ENCODE measurements at regions not wholly inside any gene's neighbourhood (a gene's known extent, or its start where the extent isn't known, plus 50 kb on each side); places are given as distances from the start of the nearest gene placed in this dataset.

DNA sequence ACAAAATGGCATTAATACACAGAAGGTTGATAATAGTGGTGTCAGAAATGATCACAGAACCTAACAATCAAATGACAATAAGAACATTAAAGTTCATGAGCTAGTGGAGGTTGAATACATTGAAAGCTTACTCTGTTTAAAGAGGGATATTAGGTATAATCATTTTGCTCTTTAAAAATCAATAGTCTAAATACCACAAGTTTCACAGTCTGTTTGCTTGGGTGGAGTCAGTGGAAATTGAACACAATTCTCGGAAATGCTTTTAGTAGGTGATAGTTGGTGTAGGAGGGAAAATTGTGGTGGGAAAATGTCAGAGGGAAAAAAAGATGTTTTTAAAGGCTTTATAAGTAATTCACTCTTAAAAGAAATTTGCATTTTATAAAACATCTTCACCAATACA is 197.1 kb downstream of the GLUD2 start:
- DNase-seq (ENCODE audit: low read depth): no peak
- TF ChIP-seq, protein P1, sequence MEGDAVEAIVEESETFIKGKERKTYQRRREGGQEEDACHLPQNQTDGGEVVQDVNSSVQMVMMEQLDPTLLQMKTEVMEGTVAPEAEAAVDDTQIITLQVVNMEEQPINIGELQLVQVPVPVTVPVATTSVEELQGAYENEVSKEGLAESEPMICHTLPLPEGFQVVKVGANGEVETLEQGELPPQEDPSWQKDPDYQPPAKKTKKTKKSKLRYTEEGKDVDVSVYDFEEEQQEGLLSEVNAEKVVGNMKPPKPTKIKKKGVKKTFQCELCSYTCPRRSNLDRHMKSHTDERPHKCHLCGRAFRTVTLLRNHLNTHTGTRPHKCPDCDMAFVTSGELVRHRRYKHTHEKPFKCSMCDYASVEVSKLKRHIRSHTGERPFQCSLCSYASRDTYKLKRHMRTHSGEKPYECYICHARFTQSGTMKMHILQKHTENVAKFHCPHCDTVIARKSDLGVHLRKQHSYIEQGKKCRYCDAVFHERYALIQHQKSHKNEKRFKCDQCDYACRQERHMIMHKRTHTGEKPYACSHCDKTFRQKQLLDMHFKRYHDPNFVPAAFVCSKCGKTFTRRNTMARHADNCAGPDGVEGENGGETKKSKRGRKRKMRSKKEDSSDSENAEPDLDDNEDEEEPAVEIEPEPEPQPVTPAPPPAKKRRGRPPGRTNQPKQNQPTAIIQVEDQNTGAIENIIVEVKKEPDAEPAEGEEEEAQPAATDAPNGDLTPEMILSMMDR (IDR thresholded peaks at IDR 0.05; ENCODE audit: low read length, missing control alignments): no peak
- H3K4me3 ChIP-seq (replicated peaks; ENCODE audit: low read depth, low read length): no peak overlapping the region

GRCh38 chrX:121245763-121246162 is 198.4 kb downstream of the GLUD2 start:
- no peak for DNase-seq (ENCODE audit: low read depth)
- no peak overlapping the region for H3K4me3 ChIP-seq (replicated peaks; ENCODE audit: low read depth, low read length)
- TF ChIP-seq, protein P1 (IDR thresholded peaks at IDR 0.05; ENCODE audit: low read length, missing control alignments): no peak

DNA sequence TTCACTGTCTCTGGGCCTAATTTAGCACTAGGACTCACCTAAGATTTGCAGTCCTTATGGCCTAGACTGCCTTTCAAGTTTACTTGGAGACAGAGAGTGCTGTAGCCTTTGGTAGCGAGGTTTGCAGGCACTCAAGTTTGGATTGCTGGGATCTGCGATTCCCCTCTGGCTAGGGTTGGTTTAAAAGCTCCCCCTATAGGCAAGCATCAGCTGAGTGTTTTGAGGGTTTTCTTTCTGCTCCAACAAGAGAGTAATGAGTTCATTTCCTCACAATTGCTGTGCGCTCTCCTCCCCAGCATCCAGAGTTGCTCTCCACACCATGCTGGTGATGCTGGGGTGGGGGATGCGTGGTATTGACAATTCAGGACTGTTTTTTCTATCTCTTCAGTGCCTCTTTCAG is 206.9 kb downstream of the GLUD2 start:
- no peak overlapping the region for H3K4me3 ChIP-seq (replicated peaks; ENCODE audit: low read depth, low read length)
- peak; percentile 10 for DNase-seq (ENCODE audit: low read depth)
- TF ChIP-seq, protein P1 (IDR thresholded peaks at IDR 0.05; ENCODE audit: low read length, missing control alignments): peak; percentile 27

- DNase-seq (ENCODE audit: low read depth): peak; percentile 41
- TF ChIP-seq, protein P1 (IDR thresholded peaks at IDR 0.05; ENCODE audit: low read length, missing control alignments): no peak
- no peak overlapping the region for H3K4me3 ChIP-seq (replicated peaks; ENCODE audit: low read depth, low read length)
Measured at GRCh38 chrX:121256647-121257046, 209.2 kb downstream of the GLUD2 start.

DNA sequence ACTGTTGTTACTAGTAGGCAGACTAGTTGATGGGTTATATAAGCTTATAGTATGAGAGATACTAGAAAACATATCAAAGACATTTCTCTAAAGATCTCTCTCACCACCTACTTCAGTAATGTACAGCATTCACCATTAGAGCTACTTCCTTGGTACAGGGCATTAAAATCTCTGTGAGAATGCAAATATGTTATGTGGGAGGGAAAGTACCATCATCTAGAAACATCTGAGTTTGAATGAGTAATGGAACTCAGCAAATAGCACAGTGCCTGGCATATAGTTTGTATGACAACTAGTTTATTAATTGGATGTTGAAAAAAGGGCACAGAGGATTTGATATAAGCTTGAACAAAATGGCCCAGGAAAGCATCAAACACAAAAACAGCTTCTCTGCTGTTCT is 211.1 kb downstream of the GLUD2 start:
- TF ChIP-seq, protein P1 (IDR thresholded peaks at IDR 0.05; ENCODE audit: low read length, missing control alignments): no peak
- DNase-seq (ENCODE audit: low read depth): no peak

GRCh38 chrX:121259170-121259569 is 211.8 kb downstream of the GLUD2 start:
- H3K4me3 ChIP-seq (replicated peaks; ENCODE audit: low read depth, low read length): no peak overlapping the region
- no peak for DNase-seq (ENCODE audit: low read depth)
- TF ChIP-seq, protein P1 (IDR thresholded peaks at IDR 0.05; ENCODE audit: low read length, missing control alignments): no peak

More for the DNA sequence above, 211.1 kb downstream of the GLUD2 start:
- H3K4me3 ChIP-seq (replicated peaks; ENCODE audit: low read depth, low read length): no peak overlapping the region

DNA sequence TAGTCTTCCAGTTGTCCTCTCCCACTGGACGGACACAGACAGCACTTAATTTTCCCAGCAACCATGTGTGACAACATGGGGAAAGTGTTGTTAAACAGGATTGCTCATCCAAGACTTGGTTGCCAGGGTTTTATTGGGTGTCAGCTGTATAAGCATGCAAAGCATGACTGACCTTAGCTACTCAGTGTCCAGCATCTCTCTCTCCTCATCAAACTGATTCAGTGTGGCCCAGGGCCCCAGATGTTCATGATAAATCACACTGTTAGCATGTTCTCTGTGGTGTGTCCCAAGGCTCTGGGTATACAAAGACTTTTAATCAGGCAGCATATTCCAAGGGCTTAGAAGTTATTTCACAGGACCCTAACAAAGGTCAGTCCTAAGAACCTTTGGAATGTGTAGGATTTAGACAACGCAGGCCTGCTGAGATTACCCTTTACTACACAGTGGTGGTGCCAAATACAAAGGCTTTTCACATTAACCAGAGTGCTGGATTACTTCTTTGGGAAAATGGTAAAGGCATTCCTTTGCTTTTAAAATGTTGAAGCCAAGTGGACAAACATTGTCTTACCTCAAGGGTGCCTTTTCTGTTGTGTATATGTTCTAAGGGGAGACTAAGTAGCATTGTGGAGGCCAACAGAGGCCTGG is 213.3 kb downstream of the GLUD2 start:
- H3K4me3 ChIP-seq (replicated peaks; ENCODE audit: low read depth, low read length): no peak overlapping the region
- no peak for DNase-seq (ENCODE audit: low read depth)
- TF ChIP-seq, protein P1 (IDR thresholded peaks at IDR 0.05; ENCODE audit: low read length, missing control alignments): no peak

Data from fibroblast of pulmonary artery (primary cell).